GM12874 (cell line): ENCODE measurements at regions not wholly inside any gene's neighbourhood (a gene's known extent, or its start where the extent isn't known, plus 50 kb on each side); places are given as distances from the start of the nearest gene placed in this dataset.

Source experiments
- CTCF ChIP-seq: IDR thresholded peaks from 2 replicates; pipeline ENCODE4 v1.5.1; 2011; ENCODE audit warnings: low read depth, mild to moderate bottlenecking, control low read depth, low read length, moderate library complexity; ENCODE audit not compliant: insufficient read depth

DNA sequence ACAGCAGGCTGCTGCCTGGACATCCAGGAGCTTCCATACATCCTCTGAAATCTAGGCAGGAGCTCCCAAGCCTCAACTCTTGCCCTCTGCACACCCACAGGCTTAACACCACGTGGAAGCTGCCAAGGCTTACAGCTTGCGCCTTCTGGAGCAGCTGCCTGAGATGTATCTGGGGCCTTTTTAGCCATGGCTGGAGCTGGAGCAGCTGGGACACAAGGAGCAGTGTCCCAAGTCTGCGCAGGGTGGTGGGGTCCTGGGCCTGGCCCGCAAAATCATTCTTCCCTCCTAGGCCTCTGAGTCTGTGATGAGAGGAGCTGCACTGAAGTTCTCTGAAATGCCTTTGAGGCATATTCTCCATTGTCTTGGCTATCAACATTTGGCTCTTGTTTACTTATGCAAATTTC lies 255.0 kb downstream of the DLL1 start:
- TF ChIP-seq CTCF = no peak

DNA sequence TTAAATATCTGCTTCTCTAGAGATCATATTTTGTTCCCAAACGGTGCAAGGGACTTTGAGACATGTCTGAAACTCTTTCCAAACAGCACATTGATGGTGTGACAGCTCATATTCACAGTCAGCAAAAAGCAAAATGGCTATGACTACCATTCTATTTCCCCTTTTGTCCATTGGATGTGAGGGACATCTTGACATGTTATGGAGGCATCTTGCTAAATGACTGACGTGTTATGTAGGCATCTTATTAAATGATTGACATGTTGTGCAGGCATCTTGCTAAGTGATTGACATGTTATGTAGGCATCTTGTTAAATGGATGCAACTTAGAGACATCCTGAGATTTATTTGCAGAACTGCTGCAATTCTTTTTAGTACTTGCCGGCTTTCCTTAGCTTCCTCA lies 255.8 kb downstream of the DLL1 start:
- no peak for TF ChIP-seq CTCF

- TF ChIP-seq CTCF = no peak
Observed at GRCh38 chr6:170034294-170034693, 256.6 kb downstream of the DLL1 start.

DNA sequence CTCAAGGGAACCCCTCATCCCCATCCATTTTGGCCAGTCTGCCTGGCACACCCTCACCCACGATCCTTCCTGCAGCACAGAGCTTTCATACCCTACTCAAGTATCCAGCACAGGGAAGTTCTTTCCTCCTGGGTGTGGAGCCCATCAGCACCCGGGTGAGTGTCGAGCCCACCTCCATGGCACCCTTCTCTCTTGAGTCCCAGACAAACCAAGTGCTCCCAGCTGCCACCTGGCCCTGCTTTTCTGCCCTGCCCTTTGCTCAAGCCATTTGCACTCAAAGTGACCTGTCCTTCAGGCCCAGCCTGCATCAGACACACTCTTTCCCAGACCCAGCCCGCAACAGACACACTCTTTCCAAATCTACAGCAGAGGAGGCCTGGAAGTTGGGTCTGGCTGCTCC lies 257.2 kb downstream of the DLL1 start:
- no peak for TF ChIP-seq CTCF

DNA sequence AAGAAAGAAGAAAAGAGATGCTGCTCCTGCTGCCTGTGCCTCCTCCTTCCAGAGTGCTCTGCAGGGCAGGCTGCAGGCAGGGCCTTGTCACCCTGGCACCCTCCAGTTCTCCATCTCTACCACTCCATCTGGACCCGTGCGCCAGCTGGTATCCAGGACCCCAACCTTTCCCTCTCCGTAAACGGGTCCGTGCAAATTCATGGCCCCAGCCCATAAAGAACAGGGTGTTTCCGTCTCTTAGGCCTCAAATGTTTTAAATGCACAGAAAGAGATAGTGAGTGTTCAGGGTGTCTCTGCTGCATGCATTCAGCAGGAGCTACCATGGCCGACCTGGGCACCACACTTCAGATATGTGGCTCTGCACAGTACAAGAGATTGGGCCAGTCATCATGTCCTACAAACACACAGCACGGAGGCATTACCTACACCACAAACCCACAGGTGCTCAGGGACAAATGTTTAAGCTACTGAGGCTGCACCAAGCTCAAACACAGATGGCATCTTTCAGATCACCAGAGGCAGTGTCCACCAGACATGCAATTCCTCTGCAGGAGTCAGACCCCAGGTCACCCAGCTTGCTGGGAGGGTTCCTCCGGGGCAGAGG lies 258.1 kb downstream of the DLL1 start:
- no peak for TF ChIP-seq CTCF

GRCh38 chr6:170032197-170032596 lies 258.7 kb downstream of the DLL1 start:
- TF ChIP-seq CTCF = no peak

- TF ChIP-seq CTCF = no peak
Observed at GRCh38 chr6:170031684-170032121, 259.2 kb downstream of the DLL1 start.

GRCh38 chr6:170030821-170031471 lies 259.9 kb downstream of the DLL1 start:
- TF ChIP-seq CTCF = no peak
